Chondrocyte (in vitro differentiated cells): ENCODE measurements at regions not wholly inside any gene's neighbourhood (a gene's known extent, or its start where the extent isn't known, plus 50 kb on each side); places are given as distances from the start of the nearest gene placed in this dataset.

Experiments
- DNase-seq: peaks from one replicate; pipeline ENCODE4 v3.0.0; 2021; ENCODE audit warnings: mixed read lengths, low spot score
- H3K27ac Mint-ChIP-seq: one replicate; pipeline ENCODE4 v1.8.0; 2021; ENCODE audit warnings: mild to moderate bottlenecking, moderate library complexity, mixed read lengths; ENCODE audit not compliant: unreplicated experiment
- H3K27me3 Mint-ChIP-seq: 2 replicates; pipeline ENCODE4 v1.8.0; 2021; ENCODE audit warnings: low read depth, mixed read lengths
- H3K36me3 Mint-ChIP-seq: 2 replicates; pipeline ENCODE4 v1.8.0; 2021; ENCODE audit warnings: low read depth, mixed read lengths
- H3K4me1 Mint-ChIP-seq: 2 replicates; pipeline ENCODE4 v1.8.0; 2021; ENCODE audit warnings: low read depth, mild to moderate bottlenecking, mixed read lengths
- H3K4me3 Mint-ChIP-seq: one replicate; pipeline ENCODE4 v1.8.0; 2021; ENCODE audit warnings: mild to moderate bottlenecking, moderate library complexity, mixed read lengths; ENCODE audit not compliant: unreplicated experiment
- H3K9me3 Mint-ChIP-seq: 2 replicates; pipeline ENCODE4 v1.8.0; 2021; ENCODE audit warnings: low read depth, mixed read lengths
- CTCF ChIP-seq: fragments of 200-600 bp; sonication (generic); IDR thresholded peaks from 2 replicates; pipeline ENCODE4 v1.5.0; 2021; ENCODE audit warnings: antibody characterized with exemption, mild to moderate bottlenecking, moderate library complexity

DNA sequence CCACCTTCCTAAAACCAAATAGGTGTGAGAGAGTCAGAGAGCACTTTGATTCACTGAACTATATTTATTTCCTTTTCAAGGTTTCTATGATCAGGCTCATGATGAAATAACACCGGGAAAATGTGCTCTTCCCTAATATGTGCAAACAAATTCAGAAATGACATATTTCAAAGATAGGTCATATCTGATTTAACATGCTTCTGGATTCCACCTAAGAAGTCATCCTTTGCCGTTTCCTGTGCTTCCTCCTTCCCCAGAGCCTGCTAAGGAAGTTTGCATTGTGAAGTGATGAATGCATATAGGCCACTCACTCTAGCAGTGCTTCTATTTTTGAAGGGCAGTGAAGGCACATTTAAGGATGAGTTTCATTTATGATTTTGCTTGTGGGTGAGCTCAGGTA lies 327.6 kb downstream of the TDRD15 start:
- Mint-ChIP-seq H3K27me3 (peaks cover 11% of the 10 kb centered on the region), H3K27ac (no peak overlapping the region), H3K9me3 (no peaks in the 10 kb centered on the region), H3K4me3 (no peak overlapping the region), H3K36me3 (no peaks in the 10 kb centered on the region), H3K4me1 (no peaks in the 10 kb centered on the region)
- no peak for TF ChIP-seq CTCF
- no peak for DNase-seq

GRCh38 chr2:21452263-21452662 lies 328.5 kb downstream of the TDRD15 start:
- Mint-ChIP-seq H3K4me1 (no peaks in the 10 kb centered on the region), H3K9me3 (no peaks in the 10 kb centered on the region), H3K27ac (no peak overlapping the region), H3K36me3 (no peaks in the 10 kb centered on the region), H3K4me3 (no peak overlapping the region), H3K27me3 (peaks cover 12% of the 10 kb centered on the region)
- no peak for TF ChIP-seq CTCF
- no peak for DNase-seq

DNA sequence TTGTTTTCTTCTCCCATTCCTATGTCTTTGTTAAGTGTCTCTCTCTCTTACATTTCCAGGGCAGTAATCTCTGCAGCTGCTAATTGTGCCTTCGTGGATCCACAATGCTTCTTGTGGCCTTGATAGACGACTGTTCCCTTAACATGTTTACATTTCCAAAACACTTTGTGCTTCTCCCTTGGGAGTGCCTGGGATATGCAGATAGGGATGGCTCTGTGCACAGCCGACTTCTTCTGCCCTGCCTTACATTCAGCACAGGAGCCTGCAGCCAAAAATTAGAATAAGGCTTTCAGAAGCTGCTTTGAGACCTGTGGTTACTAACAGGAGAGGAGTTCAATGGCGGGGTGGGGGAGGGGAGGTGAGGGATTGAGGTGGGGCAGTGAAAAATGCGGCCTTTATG lies 328.9 kb downstream of the TDRD15 start:
- TF ChIP-seq CTCF, result no peak
- peaks cover 12% of the 10 kb centered on the region for H3K27me3 Mint-ChIP-seq
- H3K4me3 Mint-ChIP-seq, result no peak overlapping the region
- H3K9me3 Mint-ChIP-seq, result no peaks in the 10 kb centered on the region
- H3K36me3 Mint-ChIP-seq, result no peaks in the 10 kb centered on the region
- H3K27ac Mint-ChIP-seq, result no peak overlapping the region
- H3K4me1 Mint-ChIP-seq, result no peaks in the 10 kb centered on the region
- no peak for DNase-seq

DNA sequence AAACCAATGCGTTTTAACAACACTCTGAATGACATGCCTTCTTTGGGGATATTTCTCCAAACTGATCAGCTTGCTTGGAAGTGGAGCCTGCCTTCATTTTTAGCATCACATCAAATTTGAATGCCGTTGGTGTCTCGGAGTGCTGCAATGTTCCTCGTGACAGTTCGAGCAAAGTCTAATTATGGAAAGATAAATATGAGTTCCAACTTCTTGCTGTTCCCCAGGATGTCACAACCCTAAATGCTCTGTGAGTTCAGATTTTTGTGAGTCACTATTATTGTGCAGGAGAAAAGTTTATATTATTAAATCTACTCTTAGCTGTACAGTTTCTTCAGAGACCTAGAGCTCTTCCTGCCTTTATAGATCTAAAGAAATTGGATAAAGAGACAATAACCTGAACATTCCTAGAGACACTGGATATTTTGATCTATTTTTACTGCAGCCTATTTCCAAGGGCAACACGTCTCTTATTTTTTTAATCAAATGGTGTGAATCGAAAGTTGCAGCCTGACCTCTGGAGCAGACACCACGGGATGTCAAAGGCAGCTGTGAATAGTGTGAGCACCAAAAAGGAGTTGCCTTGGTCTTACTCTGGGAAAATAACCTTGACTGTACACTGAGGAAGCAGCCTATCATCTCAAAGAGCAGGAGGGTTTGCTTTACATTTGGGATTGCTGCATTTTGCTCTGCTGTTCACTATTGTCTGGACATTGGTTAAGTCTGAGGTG lies 330.1 kb downstream of the TDRD15 start:
- no peaks in the 10 kb centered on the region for H3K36me3 Mint-ChIP-seq

GRCh38 chr2:21454839-21455238 lies 331.1 kb downstream of the TDRD15 start:
- H3K9me3 Mint-ChIP-seq, result peaks cover 13% of the 10 kb centered on the region
- TF ChIP-seq CTCF, result no peak
- DNase-seq, result no peak
- no peaks in the 10 kb centered on the region for H3K4me1 Mint-ChIP-seq
- no peaks in the 10 kb centered on the region for H3K36me3 Mint-ChIP-seq
- H3K27me3 Mint-ChIP-seq, result peaks cover 12% of the 10 kb centered on the region
- no peak overlapping the region for H3K27ac Mint-ChIP-seq
- no peak overlapping the region for H3K4me3 Mint-ChIP-seq

More for the DNA sequence above, 330.1 kb downstream of the TDRD15 start:
- Mint-ChIP-seq H3K4me3 (no peak overlapping the region), H3K9me3 (peaks cover 6% of the 10 kb centered on the region), H3K27ac (no peak overlapping the region), H3K4me1 (no peaks in the 10 kb centered on the region), H3K27me3 (peaks cover 12% of the 10 kb centered on the region)
- TF ChIP-seq CTCF, result no peak
- no peak for DNase-seq
